ENCODE measurements at regions not wholly inside any gene's neighbourhood (a gene's known extent, or its start where the extent isn't known, plus 50 kb on each side); places are given as distances from the start of the nearest gene placed in this dataset.

DNA sequence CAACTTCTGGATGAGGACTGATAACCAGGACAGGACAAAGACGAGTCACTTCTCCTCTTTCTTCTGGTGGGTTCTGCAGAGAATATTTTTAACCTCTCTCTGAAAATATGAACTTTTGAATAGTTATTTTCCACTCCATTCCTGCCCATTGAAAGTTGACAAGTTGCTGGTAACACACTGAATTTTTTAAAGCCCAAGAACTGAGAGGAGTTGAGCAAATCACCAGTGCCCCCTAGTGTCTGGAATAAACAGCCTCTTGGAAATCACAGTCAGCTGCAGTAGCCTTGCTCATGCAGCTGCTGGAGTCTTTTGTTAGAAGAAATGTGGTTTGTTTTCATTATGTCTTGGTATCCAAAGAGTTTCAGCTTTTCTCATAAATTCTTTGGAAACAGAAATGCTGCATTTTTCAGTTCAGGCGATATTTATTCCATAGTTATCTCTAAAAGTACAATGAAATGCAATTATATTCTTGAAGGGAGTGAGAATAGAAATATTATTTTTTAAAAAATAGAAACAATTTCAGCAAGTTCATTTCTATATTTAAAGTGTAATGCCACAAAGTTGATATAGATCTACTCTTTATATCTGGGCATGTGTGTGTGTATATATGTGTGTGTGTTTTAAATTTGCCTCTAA is 741.0 kb upstream of the CBLB start:
- TF ChIP-seq, protein P1, sequence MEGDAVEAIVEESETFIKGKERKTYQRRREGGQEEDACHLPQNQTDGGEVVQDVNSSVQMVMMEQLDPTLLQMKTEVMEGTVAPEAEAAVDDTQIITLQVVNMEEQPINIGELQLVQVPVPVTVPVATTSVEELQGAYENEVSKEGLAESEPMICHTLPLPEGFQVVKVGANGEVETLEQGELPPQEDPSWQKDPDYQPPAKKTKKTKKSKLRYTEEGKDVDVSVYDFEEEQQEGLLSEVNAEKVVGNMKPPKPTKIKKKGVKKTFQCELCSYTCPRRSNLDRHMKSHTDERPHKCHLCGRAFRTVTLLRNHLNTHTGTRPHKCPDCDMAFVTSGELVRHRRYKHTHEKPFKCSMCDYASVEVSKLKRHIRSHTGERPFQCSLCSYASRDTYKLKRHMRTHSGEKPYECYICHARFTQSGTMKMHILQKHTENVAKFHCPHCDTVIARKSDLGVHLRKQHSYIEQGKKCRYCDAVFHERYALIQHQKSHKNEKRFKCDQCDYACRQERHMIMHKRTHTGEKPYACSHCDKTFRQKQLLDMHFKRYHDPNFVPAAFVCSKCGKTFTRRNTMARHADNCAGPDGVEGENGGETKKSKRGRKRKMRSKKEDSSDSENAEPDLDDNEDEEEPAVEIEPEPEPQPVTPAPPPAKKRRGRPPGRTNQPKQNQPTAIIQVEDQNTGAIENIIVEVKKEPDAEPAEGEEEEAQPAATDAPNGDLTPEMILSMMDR (IDR thresholded peaks at IDR 0.05) = peak; percentile 95
- peak; percentile 92 for TF ChIP-seq SMC3 (IDR thresholded peaks at IDR 0.05; ENCODE audit: low read depth, low read length)
- no peak for TF ChIP-seq YY1 (IDR thresholded peaks at IDR 0.05; ENCODE audit: low read depth)
- no peak for TF ChIP-seq SIN3A (IDR thresholded peaks at IDR 0.05; ENCODE audit: borderline replicate concordance, low read depth, low read length)
- TF ChIP-seq, protein P2, sequence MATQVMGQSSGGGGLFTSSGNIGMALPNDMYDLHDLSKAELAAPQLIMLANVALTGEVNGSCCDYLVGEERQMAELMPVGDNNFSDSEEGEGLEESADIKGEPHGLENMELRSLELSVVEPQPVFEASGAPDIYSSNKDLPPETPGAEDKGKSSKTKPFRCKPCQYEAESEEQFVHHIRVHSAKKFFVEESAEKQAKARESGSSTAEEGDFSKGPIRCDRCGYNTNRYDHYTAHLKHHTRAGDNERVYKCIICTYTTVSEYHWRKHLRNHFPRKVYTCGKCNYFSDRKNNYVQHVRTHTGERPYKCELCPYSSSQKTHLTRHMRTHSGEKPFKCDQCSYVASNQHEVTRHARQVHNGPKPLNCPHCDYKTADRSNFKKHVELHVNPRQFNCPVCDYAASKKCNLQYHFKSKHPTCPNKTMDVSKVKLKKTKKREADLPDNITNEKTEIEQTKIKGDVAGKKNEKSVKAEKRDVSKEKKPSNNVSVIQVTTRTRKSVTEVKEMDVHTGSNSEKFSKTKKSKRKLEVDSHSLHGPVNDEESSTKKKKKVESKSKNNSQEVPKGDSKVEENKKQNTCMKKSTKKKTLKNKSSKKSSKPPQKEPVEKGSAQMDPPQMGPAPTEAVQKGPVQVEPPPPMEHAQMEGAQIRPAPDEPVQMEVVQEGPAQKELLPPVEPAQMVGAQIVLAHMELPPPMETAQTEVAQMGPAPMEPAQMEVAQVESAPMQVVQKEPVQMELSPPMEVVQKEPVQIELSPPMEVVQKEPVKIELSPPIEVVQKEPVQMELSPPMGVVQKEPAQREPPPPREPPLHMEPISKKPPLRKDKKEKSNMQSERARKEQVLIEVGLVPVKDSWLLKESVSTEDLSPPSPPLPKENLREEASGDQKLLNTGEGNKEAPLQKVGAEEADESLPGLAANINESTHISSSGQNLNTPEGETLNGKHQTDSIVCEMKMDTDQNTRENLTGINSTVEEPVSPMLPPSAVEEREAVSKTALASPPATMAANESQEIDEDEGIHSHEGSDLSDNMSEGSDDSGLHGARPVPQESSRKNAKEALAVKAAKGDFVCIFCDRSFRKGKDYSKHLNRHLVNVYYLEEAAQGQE (IDR thresholded peaks at IDR 0.05; ENCODE audit: low read depth, low read length) = no peak
- no peak for TF ChIP-seq FOXM1 (IDR thresholded peaks at IDR 0.05; ENCODE audit: low read depth)
- no peak; the same call in 1 of the 2 replicates for TF ChIP-seq TEAD4 (IDR thresholded peaks at IDR 0.05; ENCODE audit: borderline replicate concordance, insufficient read depth)
- TF ChIP-seq MXI1 (IDR thresholded peaks at IDR 0.05; ENCODE audit: low read depth, low read length) = no peak

Data from SK-N-SH (cell line).